Activated CD8-positive, alpha-beta T cell treated with anti-CD3 and anti-CD28 coated beads for 36 hours (primary cell): ENCODE measurements at regions not wholly inside any gene's neighbourhood (a gene's known extent, or its start where the extent isn't known, plus 50 kb on each side); places are given as distances from the start of the nearest gene placed in this dataset.

Experiments
- ATAC-seq: fragments of 200-7000 bp; cut with Tn5 transposase; one replicate; pipeline ENCODE4 v1.10.0; 2021; ENCODE audit warnings: mild to moderate bottlenecking, moderate library complexity
- CTCF ChIA-PET: fragments of 350-600 bp; sonication (Branson Sonifier 250); formaldehyde crosslinking; loops from one replicate; lab custom pipeline; 2021; ENCODE audit warnings: antibody characterized with exemption; lab: Charles Lee
- POLR2A ChIA-PET: fragments of 350-600 bp; sonication (Branson Sonifier 250); formaldehyde crosslinking; loops from one replicate; lab custom pipeline; 2021; ENCODE audit warnings: antibody characterized with exemption; lab: Charles Lee
- DNase-seq: peaks from one replicate; pipeline ENCODE4 v3.0.0-alpha.2; 2020
- H3K27ac Mint-ChIP-seq: one replicate; pipeline ENCODE4 v1.8.0; 2021; ENCODE audit warnings: mild to moderate bottlenecking, mixed read lengths
- H3K27me3 Mint-ChIP-seq: one replicate; pipeline ENCODE4 v1.8.0; 2021; ENCODE audit warnings: mixed read lengths
- H3K36me3 Mint-ChIP-seq: one replicate; pipeline ENCODE4 v1.8.0; 2021; ENCODE audit warnings: low read depth, mixed read lengths
- H3K4me1 Mint-ChIP-seq: one replicate; pipeline ENCODE4 v1.8.0; 2021; ENCODE audit warnings: low read depth, mixed read lengths
- H3K4me3 Mint-ChIP-seq: one replicate; pipeline ENCODE4 v1.8.0; 2021; ENCODE audit warnings: mild to moderate bottlenecking, moderate library complexity, mixed read lengths
- H3K9me3 Mint-ChIP-seq: one replicate; pipeline ENCODE4 v1.8.0; 2021; ENCODE audit warnings: mixed read lengths
- CTCF ChIP-seq: fragments of 200-600 bp; IDR thresholded peaks from one replicate; pipeline ENCODE4 v1.8.0; 2022; ENCODE audit warnings: antibody characterized with exemption, mild to moderate bottlenecking
- intact Hi-C: fragments of 100-400 bp; cut with micrococcal nuclease; formaldehyde crosslinking; loops from one replicate; pipeline ENCODE4 v1.10.0; 2022

GRCh38 chr1:60235275-60235674 lies 161.7 kb upstream of the C1orf87 start:
- Mint-ChIP-seq H3K36me3 (no peaks in the 10 kb centered on the region), H3K4me1 (no peaks in the 10 kb centered on the region), H3K4me3 (no peak overlapping the region), H3K27ac (no peak overlapping the region), H3K9me3 (no peaks in the 10 kb centered on the region), H3K27me3 (peaks cover 2% of the 10 kb centered on the region)
- intact Hi-C loops = no loop called here
- POLR2A ChIA-PET = no interaction called here
- DNase-seq = no peak
- TF ChIP-seq CTCF = no peak
- CTCF ChIA-PET = no interaction called here
- no peak for ATAC-seq

- H3K27ac Mint-ChIP-seq = no peak overlapping the region
- ChIA-PET CTCF (no interaction called here), POLR2A (interaction anchor here (0.9 kb wide), 1 partner anchor 24 kb away, joined by 3 read pairs; no protein-coding TSS in a partner anchor)
- no peaks in the 10 kb centered on the region for H3K4me1 Mint-ChIP-seq
- H3K27me3 Mint-ChIP-seq = peaks cover 2% of the 10 kb centered on the region
- TF ChIP-seq CTCF = no peak
- H3K9me3 Mint-ChIP-seq = no peaks in the 10 kb centered on the region
- ATAC-seq = no peak
- no peak for DNase-seq
- H3K36me3 Mint-ChIP-seq = no peaks in the 10 kb centered on the region
- H3K4me3 Mint-ChIP-seq = no peak overlapping the region
- intact Hi-C loops = no loop called here
These were observed 161.2 kb upstream of the C1orf87 start for GRCh38 chr1:60234776-60235175.

GRCh38 chr1:60229821-60230220 lies 156.3 kb upstream of the C1orf87 start:
- DNase-seq = no peak
- ChIA-PET CTCF (no interaction called here), POLR2A (no interaction called here)
- intact Hi-C loops = no loop called here
- H3K9me3 Mint-ChIP-seq = no peaks in the 10 kb centered on the region
- H3K27me3 Mint-ChIP-seq = peaks cover 4% of the 10 kb centered on the region
- no peak overlapping the region for H3K4me3 Mint-ChIP-seq
- no peak for TF ChIP-seq CTCF
- H3K36me3 Mint-ChIP-seq = no peaks in the 10 kb centered on the region
- H3K4me1 Mint-ChIP-seq = peaks cover 13% of the 10 kb centered on the region
- H3K27ac Mint-ChIP-seq = no peak overlapping the region
- ATAC-seq = no peak

- Mint-ChIP-seq H3K9me3 (no peaks in the 10 kb centered on the region), H3K27ac (no peak overlapping the region), H3K27me3 (peaks cover 4% of the 10 kb centered on the region), H3K36me3 (no peaks in the 10 kb centered on the region), H3K4me3 (no peak overlapping the region), H3K4me1 (peaks cover 13% of the 10 kb centered on the region)
- TF ChIP-seq CTCF = no peak
- POLR2A ChIA-PET = no interaction called here
- ATAC-seq (peak; percentile 42), DNase-seq (no peak)
- CTCF ChIA-PET = no interaction called here
- intact Hi-C loops = no loop called here
These were observed 154.5 kb upstream of the C1orf87 start for GRCh38 chr1:60228041-60228491.

GRCh38 chr1:60227601-60228000 lies 154.0 kb upstream of the C1orf87 start:
- H3K27me3 Mint-ChIP-seq = peaks cover 4% of the 10 kb centered on the region
- no peak for ATAC-seq
- no peaks in the 10 kb centered on the region for H3K9me3 Mint-ChIP-seq

More at GRCh38 chr1:60227601-60228000, 154.0 kb upstream of the C1orf87 start:
- intact Hi-C loops = no loop called here
- peaks cover 13% of the 10 kb centered on the region for H3K4me1 Mint-ChIP-seq
- no peak for DNase-seq
- ChIA-PET POLR2A (no interaction called here), CTCF (no interaction called here)
- TF ChIP-seq CTCF = no peak
- no peaks in the 10 kb centered on the region for H3K36me3 Mint-ChIP-seq
- no peak overlapping the region for H3K4me3 Mint-ChIP-seq
- no peak overlapping the region for H3K27ac Mint-ChIP-seq
